NCI-H2196 (cell line): ENCODE measurements at regions not wholly inside any gene's neighbourhood (a gene's known extent, or its start where the extent isn't known, plus 50 kb on each side); places are given as distances from the start of the nearest gene placed in this dataset.

Experiments used
- DNase-seq: peaks from one replicate; lab custom pipeline; 2025; ENCODE audit not compliant: unreplicated experiment; lab: John Stamatoyannopoulos, UW

- DNase-seq: no peak
Observed at GRCh38 chr14:66143387-66144112, 342.6 kb upstream of the CCDC196 start.

GRCh38 chr14:66152302-66152701, 333.9 kb upstream of the CCDC196 start:
- DNase-seq: no peak

- DNase-seq: no peak
Observed at GRCh38 chr14:66152747-66153146, 333.4 kb upstream of the CCDC196 start.

- no peak for DNase-seq
Observed at GRCh38 chr14:66163023-66163422, 323.1 kb upstream of the CCDC196 start.

- DNase-seq: no peak
Observed at GRCh38 chr14:66165337-66165736, 320.8 kb upstream of the CCDC196 start.

GRCh38 chr14:66174453-66174891, 311.7 kb upstream of the CCDC196 start:
- DNase-seq: no peak

GRCh38 chr14:66177935-66178334, 308.2 kb upstream of the CCDC196 start:
- no peak for DNase-seq

- no peak for DNase-seq
Observed at GRCh38 chr14:66196670-66197069, 289.5 kb upstream of the CCDC196 start.

GRCh38 chr14:66197276-66197675, 288.9 kb upstream of the CCDC196 start:
- DNase-seq: no peak

- no peak for DNase-seq
Observed at GRCh38 chr14:66206554-66206953, 279.6 kb upstream of the CCDC196 start.

GRCh38 chr14:66216763-66217162, 269.4 kb upstream of the CCDC196 start:
- no peak for DNase-seq

- no peak for DNase-seq
Observed at GRCh38 chr14:66219886-66220285, 266.3 kb upstream of the CCDC196 start.

GRCh38 chr14:66224492-66225178, 261.5 kb upstream of the CCDC196 start:
- no peak for DNase-seq

- no peak for DNase-seq
Observed at GRCh38 chr14:66225337-66225736, 260.8 kb upstream of the CCDC196 start.

GRCh38 chr14:66228267-66228970, 257.8 kb upstream of the CCDC196 start:
- DNase-seq: no peak

- DNase-seq: no peak
Observed at GRCh38 chr14:66231820-66232219, 254.4 kb upstream of the CCDC196 start.

- DNase-seq: no peak
Observed at GRCh38 chr14:66233591-66233990, 252.6 kb upstream of the CCDC196 start.

- DNase-seq: no peak
Observed at GRCh38 chr14:66234411-66234810, 251.8 kb upstream of the CCDC196 start.

- no peak for DNase-seq
Observed at GRCh38 chr14:66237741-66238140, 248.4 kb upstream of the CCDC196 start.

- no peak for DNase-seq
Observed at GRCh38 chr14:66238969-66239368, 247.2 kb upstream of the CCDC196 start.

- no peak for DNase-seq
Observed at GRCh38 chr14:66239589-66239988, 246.6 kb upstream of the CCDC196 start.

- DNase-seq: no peak
Observed at GRCh38 chr14:66240105-66240504, 246.1 kb upstream of the CCDC196 start.
